ENCODE measurements at regions not wholly inside any gene's neighbourhood (a gene's known extent, or its start where the extent isn't known, plus 50 kb on each side); places are given as distances from the start of the nearest gene placed in this dataset.

DNA sequence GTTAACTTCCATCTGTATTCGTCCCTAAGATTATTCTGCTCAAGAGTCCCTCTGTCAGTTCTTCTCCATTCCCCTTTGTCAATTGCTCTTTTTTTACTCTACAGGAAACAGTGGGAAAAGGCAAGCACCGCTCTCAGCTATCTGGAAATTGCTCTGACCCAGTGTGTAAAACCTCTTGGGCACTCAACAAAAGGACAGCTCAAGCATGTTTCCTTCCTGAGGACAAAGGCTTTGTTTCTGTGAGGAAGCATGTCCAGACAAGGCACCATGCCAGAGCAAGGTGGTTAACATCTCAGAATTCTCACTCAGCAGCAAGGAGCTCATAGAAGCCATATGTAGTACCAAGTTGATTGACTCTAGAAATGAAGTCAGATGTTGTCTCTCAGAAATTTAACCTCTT lies 735.6 kb downstream of the TSN start:
- TF ChIP-seq, protein P1, sequence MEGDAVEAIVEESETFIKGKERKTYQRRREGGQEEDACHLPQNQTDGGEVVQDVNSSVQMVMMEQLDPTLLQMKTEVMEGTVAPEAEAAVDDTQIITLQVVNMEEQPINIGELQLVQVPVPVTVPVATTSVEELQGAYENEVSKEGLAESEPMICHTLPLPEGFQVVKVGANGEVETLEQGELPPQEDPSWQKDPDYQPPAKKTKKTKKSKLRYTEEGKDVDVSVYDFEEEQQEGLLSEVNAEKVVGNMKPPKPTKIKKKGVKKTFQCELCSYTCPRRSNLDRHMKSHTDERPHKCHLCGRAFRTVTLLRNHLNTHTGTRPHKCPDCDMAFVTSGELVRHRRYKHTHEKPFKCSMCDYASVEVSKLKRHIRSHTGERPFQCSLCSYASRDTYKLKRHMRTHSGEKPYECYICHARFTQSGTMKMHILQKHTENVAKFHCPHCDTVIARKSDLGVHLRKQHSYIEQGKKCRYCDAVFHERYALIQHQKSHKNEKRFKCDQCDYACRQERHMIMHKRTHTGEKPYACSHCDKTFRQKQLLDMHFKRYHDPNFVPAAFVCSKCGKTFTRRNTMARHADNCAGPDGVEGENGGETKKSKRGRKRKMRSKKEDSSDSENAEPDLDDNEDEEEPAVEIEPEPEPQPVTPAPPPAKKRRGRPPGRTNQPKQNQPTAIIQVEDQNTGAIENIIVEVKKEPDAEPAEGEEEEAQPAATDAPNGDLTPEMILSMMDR (IDR thresholded peaks at IDR 0.05 in 2 of 3, conservative IDR thresholded peaks at IDR 0.05 in 1 of 3; ENCODE audit: insufficient read depth in 2 of 3, low read depth in 1 of 3, low read length in 3 of 3), result no peak
- TF ChIP-seq, protein P2, sequence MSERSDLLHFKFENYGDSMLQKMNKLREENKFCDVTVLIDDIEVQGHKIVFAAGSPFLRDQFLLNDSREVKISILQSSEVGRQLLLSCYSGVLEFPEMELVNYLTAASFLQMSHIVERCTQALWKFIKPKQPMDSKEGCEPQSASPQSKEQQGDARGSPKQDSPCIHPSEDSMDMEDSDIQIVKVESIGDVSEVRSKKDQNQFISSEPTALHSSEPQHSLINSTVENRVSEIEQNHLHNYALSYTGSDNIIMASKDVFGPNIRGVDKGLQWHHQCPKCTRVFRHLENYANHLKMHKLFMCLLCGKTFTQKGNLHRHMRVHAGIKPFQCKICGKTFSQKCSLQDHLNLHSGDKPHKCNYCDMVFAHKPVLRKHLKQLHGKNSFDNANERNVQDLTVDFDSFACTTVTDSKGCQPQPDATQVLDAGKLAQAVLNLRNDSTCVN (CRISPR knock-in tag; IDR thresholded peaks at IDR 0.05), result no peak
- TF ChIP-seq KLF16 (IDR thresholded peaks at IDR 0.05) (no peak), ZNF143 (CRISPR knock-in tag; IDR thresholded peaks at IDR 0.05) (no peak), ARNT (IDR thresholded peaks at IDR 0.05) (no peak), CXXC5 (CRISPR knock-in tag; IDR thresholded peaks at IDR 0.05) (no peak), EP300 (IDR thresholded peaks at IDR 0.05; ENCODE audit: low read length) (no peak), MEIS2 (IDR thresholded peaks at IDR 0.05; ENCODE audit: partially characterized antibody) (no peak)
- TF ChIP-seq, protein P3, sequence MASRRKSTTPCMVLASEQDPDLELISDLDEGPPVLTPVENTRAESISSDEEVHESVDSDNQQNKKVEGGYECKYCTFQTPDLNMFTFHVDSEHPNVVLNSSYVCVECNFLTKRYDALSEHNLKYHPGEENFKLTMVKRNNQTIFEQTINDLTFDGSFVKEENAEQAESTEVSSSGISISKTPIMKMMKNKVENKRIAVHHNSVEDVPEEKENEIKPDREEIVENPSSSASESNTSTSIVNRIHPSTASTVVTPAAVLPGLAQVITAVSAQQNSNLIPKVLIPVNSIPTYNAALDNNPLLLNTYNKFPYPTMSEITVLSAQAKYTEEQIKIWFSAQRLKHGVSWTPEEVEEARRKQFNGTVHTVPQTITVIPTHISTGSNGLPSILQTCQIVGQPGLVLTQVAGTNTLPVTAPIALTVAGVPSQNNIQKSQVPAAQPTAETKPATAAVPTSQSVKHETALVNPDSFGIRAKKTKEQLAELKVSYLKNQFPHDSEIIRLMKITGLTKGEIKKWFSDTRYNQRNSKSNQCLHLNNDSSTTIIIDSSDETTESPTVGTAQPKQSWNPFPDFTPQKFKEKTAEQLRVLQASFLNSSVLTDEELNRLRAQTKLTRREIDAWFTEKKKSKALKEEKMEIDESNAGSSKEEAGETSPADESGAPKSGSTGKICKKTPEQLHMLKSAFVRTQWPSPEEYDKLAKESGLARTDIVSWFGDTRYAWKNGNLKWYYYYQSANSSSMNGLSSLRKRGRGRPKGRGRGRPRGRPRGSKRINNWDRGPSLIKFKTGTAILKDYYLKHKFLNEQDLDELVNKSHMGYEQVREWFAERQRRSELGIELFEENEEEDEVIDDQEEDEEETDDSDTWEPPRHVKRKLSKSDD (conservative IDR thresholded peaks at IDR 0.05; ENCODE audit: low read length), result no peak
